Activated CD8-positive, alpha-beta memory T cell treated with anti-CD3 and anti-CD28 coated beads, Interleukin-2, amount 50 U/mL, for 24 hours (primary cell): ENCODE measurements at regions not wholly inside any gene's neighbourhood (a gene's known extent, or its start where the extent isn't known, plus 50 kb on each side); places are given as distances from the start of the nearest gene placed in this dataset.
"Not testable (repeated sequence)": the region's sequence is repeated elsewhere in the genome, so short reads cannot be mapped to it uniquely, and the experiment has no call there.

Experiments used
- DNase-seq: peaks from one replicate; pipeline ENCODE4 v3.0.0-alpha.2; 2020; ENCODE audit errors: extremely low read depth

DNA sequence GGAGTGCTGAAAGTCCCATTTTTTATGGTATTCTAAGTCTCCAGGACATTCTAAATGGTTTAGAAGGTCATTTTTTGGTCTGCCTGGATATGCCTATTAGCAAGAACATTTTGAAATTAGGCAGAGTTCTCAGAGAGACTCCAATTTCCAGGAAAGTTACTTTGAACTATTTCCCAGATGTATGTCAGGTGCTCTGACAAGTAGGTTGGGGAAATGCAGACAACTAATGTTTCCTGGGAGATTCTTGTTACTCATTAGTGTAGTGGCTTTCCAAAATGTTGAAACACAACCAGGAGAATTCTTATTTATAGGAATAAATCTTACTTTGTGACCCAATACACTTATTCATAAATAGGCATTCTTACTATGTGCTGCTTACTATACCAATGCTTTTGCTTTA lies 268.4 kb downstream of the ZNF37A start:
- DNase-seq = not testable (repeated sequence)

DNA sequence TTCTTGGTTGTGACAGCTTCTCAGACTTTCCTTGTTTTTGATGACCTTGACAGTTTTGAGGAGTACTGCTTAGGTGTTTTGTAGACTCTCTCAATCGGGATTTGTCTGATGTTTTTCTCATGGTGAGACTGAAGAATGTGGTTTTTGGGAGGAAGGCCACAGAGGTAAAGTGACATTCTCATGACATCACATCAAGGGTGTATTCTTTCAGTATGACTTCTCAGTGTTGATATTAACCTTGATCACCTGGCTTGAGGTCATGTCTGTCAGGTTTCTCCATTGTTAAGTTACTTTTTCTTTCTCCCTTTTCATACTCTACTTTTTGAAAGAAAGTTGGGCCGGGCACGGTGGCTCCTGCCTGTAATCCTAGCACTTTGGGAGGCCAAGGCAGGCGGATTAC lies 269.9 kb downstream of the ZNF37A start:
- not testable (repeated sequence) for DNase-seq

DNA sequence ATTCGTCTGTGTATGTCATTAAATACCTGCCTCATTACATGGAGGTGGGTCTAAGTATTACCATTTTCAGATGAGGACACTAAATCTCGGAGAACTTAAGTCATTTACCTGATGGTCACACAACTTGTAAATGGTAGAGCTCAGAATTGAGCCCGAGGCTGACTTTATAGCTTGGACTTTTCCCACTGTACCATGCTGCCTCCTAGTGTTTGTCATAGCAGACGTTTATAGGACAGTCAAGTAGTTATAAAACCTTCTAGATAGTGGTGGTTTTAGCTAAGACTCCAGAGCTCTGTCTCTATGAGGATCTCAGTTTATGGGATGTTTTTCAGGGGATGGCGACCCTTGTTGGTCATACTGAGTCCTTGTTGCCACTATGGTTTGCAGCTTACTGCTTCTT lies 271.8 kb downstream of the ZNF37A start:
- not testable (repeated sequence) for DNase-seq

DNA sequence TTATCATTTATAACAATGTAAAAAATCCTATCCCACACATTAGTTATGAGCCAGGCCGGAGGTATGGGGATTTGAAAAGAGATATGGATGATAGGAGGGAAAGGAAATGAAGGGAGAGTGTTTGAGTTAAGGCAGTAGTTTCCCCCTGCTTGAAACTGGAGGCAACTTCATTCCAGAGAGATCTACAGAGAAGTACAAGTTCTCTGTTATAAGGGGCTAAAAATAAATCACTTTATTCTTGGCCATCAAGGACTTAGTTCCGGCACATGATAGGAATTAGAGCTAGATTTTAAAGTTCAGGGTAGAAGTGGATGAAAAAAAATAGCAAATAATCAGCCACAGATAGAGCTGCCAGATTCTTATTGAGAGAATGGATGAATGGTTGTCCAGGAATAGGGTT lies 289.7 kb downstream of the ZNF37A start:
- not testable (repeated sequence) for DNase-seq

DNA sequence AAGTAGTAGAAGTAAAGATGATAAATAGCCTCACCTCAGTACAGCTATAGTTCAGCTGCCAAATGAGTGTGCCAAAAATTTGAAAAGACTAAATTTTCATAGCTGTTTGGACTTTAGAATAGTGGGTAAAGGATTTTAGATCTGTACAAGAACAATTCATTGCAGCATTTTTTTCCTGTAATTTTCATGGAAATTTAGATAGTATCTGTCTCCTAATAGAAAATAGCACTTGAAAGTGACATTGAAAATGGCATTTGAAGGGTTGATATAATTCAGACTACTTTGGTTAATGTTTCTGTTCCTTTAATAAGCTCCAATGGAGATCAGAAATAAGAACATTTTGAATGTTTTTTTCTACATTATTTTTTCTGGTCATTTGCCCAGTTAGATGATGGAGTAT lies 292.7 kb downstream of the ZNF37A start:
- DNase-seq = not testable (repeated sequence)

DNA sequence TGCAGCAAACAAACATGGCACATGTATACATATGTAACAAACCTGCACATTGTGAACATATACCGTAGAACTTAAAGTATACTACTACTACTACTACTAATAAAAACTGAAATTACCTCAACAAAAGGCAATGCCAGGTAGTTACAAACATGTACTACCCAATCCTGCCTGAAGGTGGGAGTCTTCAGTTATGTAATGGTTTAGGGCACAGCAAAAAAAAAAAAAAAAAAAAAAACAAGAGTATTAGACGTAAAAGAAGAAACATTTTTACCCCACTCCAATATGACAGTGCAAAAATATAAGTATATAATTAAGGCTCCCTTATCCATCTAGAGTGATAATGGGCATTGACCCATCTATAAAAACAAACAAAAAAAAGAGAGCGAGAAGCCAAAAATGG lies 296.6 kb downstream of the ZNF37A start:
- DNase-seq = not testable (repeated sequence)

DNA sequence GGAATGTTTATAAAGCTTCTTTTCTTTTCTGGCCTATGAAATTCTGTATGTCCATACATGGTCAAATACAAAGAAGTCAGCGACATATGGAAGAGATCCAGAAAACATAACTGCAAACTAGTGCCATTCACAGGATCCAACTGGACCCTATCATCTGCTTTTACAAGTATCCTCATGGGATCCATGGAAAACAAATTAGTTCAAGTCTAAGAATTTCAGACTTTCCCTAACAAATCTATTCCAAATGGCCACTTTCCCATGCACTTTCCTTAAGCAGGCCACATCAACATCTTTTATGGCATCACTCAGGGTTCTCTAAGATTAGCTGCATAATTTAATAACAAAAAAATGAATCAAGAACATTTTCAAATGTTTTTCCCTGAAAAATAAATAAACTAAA lies 301.3 kb downstream of the ZNF37A start:
- DNase-seq = not testable (repeated sequence)

DNA sequence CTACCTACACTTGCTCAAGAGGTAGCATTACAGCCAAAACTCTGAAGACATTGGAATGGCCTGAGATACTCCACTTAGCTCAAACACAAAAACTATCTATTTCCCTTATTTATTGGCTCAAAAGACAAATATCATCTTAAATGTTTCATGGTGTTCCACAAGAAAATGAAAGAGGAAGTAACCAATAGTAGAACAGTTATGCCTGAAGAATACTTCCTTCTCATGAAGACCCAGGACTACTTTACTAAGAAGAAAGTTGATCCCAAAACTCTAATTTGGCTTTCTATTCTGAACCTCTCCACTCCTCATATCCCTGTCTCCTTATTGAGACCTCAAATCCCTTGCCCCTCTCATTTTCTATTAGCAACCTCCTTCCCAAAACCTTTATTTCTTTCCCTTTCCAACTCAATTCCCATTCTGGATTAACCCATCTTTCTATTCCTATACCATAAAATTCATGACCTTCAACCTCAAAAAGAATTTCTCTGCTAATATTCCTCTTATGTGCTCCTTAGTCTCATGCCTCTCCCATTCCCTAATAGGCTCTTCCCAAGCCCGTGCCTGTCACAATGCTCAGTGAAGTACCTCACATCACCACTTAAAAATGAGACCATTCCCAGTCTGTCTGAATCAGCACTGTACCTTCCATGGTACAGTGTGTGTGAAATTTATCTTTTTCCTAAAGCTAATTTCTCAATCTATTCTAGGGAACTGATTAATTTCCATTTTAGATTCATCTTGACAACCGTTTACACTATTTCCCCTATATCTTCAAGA lies 302.2 kb downstream of the ZNF37A start:
- not testable (repeated sequence) for DNase-seq

DNA sequence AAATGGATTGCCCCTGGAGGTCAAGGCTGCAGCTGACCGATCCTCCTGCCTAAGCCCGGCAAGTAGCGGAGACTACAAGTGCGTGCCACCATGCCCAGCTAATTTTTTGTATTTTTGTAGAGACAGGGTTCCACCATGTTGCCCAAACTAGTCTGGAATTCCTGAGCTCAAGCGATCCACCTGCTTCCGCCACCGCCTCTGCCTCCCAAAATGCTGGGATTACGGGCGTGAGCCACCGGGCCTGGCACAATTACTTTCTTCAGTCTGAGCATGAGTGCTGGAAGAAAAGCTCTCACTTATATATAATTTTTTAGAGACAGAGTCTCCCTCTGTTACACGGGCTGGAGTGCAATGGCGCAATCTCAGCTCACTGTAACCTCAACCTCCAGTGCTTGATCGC lies 307.4 kb downstream of the ZNF37A start:
- DNase-seq = not testable (repeated sequence)

DNA sequence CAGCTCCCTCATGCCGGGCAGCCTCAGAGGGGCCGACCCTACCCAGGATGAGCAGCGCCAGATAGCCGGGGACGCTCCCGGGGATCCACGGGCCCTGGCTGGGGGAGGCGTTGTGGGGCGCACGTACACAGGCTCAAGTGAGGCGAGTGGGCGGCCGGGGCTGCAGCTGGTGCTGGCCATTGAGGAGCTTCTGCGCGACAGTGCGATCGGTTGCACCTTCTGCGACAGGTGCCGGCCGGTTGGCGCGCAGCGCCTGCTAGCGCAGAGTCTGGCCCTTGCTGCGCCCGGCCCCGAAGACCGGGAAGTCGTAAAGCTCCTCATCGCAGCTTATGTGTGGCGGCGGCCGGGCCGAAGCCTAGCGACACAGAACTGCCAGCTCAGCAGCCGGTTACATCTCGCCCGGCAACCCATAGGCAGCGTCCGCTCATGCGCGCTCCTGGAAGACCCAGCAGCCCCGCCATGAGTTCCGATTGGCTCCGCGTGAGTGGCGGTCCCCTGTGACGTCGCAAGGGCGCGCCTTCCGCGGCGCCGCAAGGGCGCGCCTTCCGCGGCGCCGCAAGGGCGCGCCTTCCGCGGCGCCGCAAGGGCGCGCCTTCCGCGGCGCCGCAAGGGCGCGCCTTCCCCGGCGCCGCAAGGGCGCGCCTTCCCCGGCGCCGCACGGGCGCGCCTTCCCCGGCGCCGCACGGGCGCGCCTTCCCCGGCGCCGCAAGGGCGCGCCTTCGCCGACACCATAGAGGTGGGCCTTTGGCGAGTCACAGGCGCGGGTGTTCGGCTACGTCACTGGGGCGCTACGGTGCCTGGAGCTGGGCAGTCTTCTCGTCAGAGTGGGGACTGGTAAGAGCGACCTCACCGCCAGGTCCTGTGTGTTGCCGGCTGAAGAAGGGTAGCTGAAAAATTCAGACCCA lies 308.6 kb downstream of the ZNF37A start:
- DNase-seq = peak; percentile 86

DNA sequence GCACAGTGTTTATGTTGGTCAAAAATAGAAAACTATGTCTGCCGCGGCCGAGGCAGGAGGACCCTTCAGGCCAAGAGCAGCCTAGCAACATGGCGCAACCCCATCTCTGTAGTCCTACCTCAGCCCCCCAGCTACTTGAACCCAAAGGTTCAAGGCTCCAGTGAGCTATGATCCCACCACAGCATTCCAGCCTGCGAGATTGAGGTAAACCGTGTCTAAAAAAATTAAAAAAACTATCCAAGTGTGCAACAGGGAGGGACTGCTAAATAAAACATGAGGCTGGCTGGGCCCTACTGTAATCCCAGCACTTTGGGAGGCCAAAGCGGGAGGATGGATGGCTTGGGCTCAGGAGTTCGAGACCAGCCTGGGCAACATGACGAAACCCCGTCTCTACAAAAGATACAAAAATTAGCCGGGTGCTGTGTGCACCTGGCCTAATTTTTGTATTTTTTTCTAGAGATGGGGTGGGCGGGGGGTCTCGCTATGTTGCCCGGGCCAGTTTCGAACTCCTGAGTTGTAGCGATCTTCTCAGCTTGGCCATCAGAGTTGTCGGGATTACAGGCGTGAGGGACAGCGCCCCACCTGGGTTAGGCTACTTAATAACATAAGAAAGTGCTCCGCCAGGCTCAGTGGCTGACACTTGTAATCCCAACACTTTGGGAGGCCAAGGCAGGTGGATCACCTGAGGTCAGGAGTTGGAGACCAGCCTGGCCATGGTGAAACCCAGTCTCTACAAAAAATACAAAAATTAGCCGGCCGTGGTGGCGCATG lies 309.4 kb downstream of the ZNF37A start:
- not testable (repeated sequence) for DNase-seq

DNA sequence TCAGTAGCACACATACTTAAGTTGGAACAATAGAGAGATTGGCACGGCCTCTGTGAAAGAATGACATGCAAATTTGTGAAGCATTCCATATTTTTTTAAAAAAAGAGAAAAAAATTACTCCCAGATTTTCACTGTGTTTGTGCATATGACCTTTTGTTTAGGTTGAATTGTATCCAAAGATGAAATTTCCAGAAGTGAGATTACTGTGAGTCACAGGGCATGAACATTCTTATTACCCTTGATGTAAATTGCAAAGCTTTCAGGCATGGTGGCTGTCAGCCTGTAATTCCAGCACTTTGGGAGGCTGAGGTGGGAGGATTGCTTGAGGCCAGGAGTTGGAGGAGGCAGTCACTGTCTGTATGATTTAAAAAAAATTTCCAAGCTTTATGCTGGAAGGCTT lies 329.5 kb downstream of the ZNF37A start:
- not testable (repeated sequence) for DNase-seq

DNA sequence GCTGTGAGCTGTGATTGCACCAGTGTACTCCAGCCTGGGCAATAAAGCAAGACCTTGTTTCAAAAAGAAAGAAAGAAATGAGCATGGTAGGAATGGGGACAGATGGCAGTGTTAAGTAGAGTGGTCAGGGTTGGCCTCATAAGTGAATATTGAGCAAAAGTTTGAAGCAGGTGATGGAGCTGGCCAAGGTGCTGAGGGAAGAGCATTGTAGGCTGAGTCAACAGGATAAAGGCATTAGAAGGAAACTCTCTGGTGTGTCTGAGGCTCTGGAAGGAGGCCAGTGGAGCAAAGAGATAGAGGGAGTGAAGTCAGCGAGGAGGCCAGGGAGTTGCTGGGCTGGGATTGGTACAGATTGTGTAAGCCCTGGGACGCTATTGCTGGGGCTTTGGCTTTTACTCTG lies 336.1 kb downstream of the ZNF37A start:
- not testable (repeated sequence) for DNase-seq

DNA sequence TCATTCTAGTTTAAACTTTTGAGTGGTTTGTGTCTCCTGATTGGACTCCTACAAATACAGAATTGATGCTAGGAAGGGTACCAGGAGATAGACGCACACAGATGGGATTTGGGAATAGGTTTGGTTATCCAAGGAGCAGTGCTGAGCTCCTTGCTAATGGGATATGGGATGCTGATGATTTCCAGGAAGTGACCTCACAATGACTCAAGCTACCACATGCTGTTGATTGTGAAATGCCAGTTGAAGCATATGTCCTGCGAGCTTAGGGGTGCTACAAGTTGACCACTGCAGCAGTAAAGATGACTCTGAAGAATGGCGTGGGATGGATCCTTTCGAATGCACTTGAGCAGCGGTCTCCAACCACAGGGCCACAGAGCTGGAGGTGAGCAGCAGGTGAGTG lies 343.2 kb downstream of the ZNF37A start:
- not testable (repeated sequence) for DNase-seq

DNA sequence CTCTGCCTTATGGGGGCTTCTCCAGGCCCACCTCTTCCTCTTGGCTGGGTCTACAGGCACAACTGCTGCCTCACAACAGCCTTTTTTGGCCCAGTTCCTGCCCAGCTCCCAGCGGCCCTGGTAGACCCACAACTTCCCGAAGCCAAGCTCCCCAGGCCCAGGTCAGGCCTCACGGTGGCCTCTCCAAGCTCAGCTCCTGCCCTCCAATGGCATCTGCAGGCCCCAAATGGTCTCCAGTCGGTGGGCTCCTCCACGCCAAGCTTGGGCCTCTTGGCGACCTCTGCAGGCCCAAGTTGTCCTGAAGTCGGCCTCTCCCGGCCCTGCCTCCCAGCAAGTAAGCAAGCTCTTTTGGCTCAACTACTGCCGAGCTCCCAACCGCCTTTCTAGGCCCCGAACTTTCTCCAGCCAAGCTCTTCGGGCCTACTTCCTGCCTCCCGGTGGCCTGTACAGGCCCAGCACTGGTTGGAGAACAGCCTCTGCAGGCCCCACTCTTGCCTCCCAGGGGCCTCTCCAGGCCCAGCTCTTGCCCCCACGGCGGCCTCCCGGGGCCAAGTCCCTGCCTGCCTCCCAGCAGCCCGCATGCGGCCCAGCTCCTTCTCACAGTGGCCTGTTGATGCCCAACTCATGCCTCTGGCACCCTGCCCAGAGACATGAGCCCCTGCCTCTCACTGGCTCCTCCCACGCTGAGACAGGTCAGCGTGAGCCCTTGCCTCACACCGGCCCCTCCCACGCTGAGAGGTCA lies 354.6 kb downstream of the ZNF37A start:
- not testable (repeated sequence) for DNase-seq

DNA sequence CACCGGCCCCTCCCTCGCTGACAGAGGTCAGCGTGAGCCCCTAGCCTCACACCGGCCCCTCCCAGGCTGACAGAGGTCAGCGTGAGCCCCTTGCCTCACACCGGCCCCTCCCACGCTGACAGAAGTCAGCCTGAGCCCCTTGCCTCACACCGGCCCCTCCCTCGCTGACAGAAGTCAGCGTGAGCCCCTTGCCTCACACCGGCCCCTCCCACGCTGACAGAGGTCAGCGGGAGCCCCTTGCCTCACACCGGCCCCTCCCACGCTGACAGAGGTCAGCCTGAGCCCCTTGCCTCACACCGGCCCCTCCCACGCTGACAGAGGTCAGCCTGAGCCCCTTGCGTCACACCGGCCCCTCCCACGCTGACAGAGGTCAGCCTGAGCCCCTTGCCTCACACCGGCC lies 355.5 kb downstream of the ZNF37A start:
- not testable (repeated sequence) for DNase-seq

DNA sequence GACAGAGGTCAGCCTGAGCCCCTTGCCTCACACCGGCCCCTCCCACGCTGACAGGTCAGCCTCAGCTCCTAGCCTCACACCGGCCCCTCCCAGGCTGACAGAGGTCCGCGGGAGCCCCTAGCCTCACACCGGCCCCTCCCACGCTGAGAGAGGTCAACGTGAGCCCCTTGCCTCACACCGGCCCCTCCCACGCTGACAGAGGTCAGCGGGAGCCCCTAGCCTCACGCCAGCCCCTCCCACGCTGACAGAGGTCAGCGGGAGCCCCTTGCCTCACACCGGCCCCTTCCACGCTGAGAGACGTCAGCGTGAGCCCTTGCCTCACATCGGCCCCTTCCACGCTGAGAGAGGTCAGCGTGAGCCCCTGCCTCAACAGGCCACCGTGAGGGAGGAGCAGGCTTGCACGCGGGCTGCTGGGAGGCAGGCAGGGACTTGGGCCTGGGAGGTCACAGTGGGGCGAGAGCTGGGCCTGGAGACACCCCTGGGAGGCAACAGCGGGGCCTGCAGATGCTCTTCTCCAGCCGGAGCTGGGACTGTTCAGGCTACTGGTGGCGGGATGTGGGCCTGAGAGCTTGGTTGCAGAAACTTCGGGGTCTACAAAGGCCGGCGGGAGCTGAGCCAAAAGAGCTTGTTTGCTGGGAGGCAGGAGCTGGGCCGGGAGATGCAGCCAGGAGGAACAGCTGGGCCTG lies 356.4 kb downstream of the ZNF37A start:
- DNase-seq = not testable (repeated sequence)

DNA sequence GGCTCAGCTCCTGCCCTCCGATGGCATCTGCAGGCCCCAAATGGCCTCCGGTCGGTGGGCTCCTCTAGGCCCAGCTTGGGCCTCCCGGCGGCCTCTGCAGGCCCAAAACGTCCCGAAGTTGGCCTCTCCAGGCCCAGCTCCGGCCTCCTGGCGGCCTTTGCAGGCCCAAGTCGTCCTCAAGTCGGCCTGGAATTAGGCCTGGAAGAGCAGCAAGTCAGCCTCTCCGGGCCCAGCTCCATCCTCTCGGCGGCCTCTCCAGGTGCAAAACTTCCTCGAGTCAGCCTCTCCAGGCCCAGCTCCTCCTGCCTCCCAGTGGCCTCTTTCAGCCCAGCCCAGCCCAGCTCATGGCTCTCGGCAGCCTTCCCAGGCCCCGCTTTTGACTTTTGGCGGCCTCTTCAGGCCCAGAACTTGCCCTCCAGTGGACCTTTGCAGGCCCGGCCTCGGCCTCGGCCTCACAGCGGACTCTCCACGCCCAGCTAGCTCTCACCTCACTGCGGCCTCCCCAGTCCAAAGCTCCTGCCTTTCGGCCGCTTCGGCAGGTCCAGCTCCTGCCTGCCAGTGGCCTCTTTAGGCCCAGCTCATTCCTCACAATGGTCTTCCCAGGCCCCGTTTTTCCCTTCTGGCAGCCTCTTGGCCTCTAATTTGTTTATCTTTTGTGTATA lies 357.3 kb downstream of the ZNF37A start:
- not testable (repeated sequence) for DNase-seq
